Panc1 (cell line): ENCODE measurements at regions not wholly inside any gene's neighbourhood (a gene's known extent, or its start where the extent isn't known, plus 50 kb on each side); places are given as distances from the start of the nearest gene placed in this dataset.

ENCODE experiments used
- ATAC-seq: fragments of 200-7000 bp; cut with Tn5 transposase; 2 replicates; pipeline ENCODE4 v1.9.1; 2020; ENCODE audit warnings: mild to moderate bottlenecking, moderate library complexity
- BruUV-seq: library from RNA; stranded (reverse); fragments of 400-500 nt; replicated peaks from 2 replicates; lab custom pipeline; 2021; lab: Mats Ljungman, UMichigan
- CTCF ChIA-PET: fragments of 300-600 bp; sonication (Branson Sonifier 250); formaldehyde crosslinking; loops from one replicate; lab custom pipeline; 2022; ENCODE audit warnings: antibody characterized with exemption; lab: Charles Lee
- POLR2A ChIA-PET: fragments of 300-600 bp; sonication (Branson Sonifier 250); formaldehyde crosslinking; loops from one replicate; lab custom pipeline; 2022; ENCODE audit warnings: antibody characterized with exemption; lab: Charles Lee
- DNase-seq: peaks from one replicate; pipeline ENCODE4 v3.0.0-alpha.2; 2010; ENCODE audit warnings: low read depth, low spot score
- H3K27ac ChIP-seq: 2 replicates; pipeline ENCODE4 v1.5.1; 2011; ENCODE audit warnings: mild to moderate bottlenecking, low read length, inconsistent platforms
- H3K27me3 ChIP-seq: fragments of 200-500 bp; sonication (Bioruptor generic); 2 replicates; pipeline ENCODE4 v1.6.0; 2014; ENCODE audit warnings: low read length, inconsistent platforms; ENCODE audit not compliant: control insufficient read depth, insufficient read depth
- H3K36me3 ChIP-seq: fragments of 200-500 bp; sonication (Bioruptor generic); 2 replicates; pipeline ENCODE4 v1.5.1; 2014; ENCODE audit warnings: inconsistent platforms, mild to moderate bottlenecking, low read length, moderate library complexity; ENCODE audit not compliant: control insufficient read depth, insufficient read depth
- H3K4me1 ChIP-seq: 2 replicates; pipeline ENCODE4 v1.5.1; 2011; ENCODE audit warnings: inconsistent platforms, mild to moderate bottlenecking, low read length, moderate library complexity; ENCODE audit not compliant: control insufficient read depth, insufficient read depth
- H3K4me3 ChIP-seq, 2 experiments: 2 replicates each; pipeline ENCODE4 v1.5.1; 2011 to 2012; ENCODE audit warnings: low read depth in 2 of 2, low read length in 2 of 2, mild to moderate bottlenecking in 2 of 2, inconsistent platforms in 1 of 2, moderate library complexity in 1 of 2
- H3K9me3 ChIP-seq: fragments of 200-500 bp; sonication (Bioruptor generic); 2 replicates; pipeline ENCODE4 v1.5.1; 2014; ENCODE audit warnings: low read depth, mild to moderate bottlenecking, inconsistent platforms, low read length, moderate library complexity; ENCODE audit not compliant: control insufficient read depth, insufficient read depth
- CTCF ChIP-seq: fragments of 450-650 bp; IDR thresholded peaks from 2 replicates; pipeline ENCODE4 v1.5.1; 2017; ENCODE audit warnings: mild to moderate bottlenecking
- POLR2AphosphoS5 ChIP-seq: IDR thresholded peaks from 2 replicates; pipeline ENCODE4 v1.6.1; 2012; ENCODE audit warnings: mild to moderate bottlenecking, low read depth, low read length, moderate library complexity
- SIN3A ChIP-seq: IDR thresholded peaks from 2 replicates; pipeline ENCODE4 v1.6.1; 2012; ENCODE audit warnings: low read depth, mild to moderate bottlenecking, low read length, moderate library complexity, borderline replicate concordance; ENCODE audit not compliant: insufficient read depth
- TCF7L2 ChIP-seq: IDR thresholded peaks from 2 replicates; pipeline ENCODE4 v1.6.1; 2011; ENCODE audit warnings: mild to moderate bottlenecking, low read depth, low read length, inconsistent platforms
- in situ Hi-C: cut with HindIII; loops from 2 replicates; pipeline ENCODE4 v1.10.0; 2016; ENCODE audit warnings: low sequenced_read_pairs, low pct_unique_long_range_greater_than_20kb
- intact Hi-C: fragments of 100-400 bp; cut with micrococcal nuclease; formaldehyde crosslinking; loops from one replicate; pipeline ENCODE4 v1.10.0; 2022; ENCODE audit not compliant: unreplicated experiment
- TF ChIP-seq, protein P1 (sequence below), 2 experiments: IDR thresholded peaks; 2 replicates each; pipeline ENCODE4 v1.6.1; 2011 to 2012; ENCODE audit warnings: low read depth in 2 of 2, control low read depth in 1 of 2, low read length in 1 of 2, mild to moderate bottlenecking in 1 of 2, moderate library complexity in 1 of 2; ENCODE audit not compliant: insufficient read depth in 1 of 2

DNA sequence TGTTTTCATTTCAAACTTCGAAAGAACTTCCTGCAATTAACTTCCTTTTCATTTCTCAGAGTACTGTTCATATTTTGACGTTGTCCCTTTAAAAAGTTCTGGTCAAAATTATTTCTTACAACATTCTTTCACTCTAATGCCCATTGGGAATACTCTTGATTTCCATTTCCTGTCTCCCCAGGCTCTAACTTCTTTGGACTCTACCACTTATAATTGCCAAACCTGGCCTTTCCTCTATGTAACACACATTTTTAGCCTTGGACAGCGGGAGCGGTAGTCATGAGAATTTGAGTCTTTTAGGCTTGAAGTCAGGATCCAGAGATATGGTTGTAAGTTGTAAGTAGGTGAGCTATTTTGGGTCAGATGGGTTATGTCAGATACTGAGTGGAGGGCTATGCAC, 163.5 kb upstream of the SPRY2 start:
- POLR2A ChIA-PET = no interaction called here
- in situ Hi-C loops (no loop called here), intact Hi-C loops (no loop called here)
- Histone ChIP-seq H3K27me3 (no peaks in the 10 kb centered on the region), H3K27ac (no peak overlapping the region), H3K36me3 (no peaks in the 10 kb centered on the region), H3K9me3 (no peaks in the 10 kb centered on the region; the same call in 1 of the 2 replicates), H3K4me1 (no peaks in the 10 kb centered on the region), H3K4me3 (no peak overlapping the region)
- ATAC-seq = no peak
- TF ChIP-seq, protein P1, sequence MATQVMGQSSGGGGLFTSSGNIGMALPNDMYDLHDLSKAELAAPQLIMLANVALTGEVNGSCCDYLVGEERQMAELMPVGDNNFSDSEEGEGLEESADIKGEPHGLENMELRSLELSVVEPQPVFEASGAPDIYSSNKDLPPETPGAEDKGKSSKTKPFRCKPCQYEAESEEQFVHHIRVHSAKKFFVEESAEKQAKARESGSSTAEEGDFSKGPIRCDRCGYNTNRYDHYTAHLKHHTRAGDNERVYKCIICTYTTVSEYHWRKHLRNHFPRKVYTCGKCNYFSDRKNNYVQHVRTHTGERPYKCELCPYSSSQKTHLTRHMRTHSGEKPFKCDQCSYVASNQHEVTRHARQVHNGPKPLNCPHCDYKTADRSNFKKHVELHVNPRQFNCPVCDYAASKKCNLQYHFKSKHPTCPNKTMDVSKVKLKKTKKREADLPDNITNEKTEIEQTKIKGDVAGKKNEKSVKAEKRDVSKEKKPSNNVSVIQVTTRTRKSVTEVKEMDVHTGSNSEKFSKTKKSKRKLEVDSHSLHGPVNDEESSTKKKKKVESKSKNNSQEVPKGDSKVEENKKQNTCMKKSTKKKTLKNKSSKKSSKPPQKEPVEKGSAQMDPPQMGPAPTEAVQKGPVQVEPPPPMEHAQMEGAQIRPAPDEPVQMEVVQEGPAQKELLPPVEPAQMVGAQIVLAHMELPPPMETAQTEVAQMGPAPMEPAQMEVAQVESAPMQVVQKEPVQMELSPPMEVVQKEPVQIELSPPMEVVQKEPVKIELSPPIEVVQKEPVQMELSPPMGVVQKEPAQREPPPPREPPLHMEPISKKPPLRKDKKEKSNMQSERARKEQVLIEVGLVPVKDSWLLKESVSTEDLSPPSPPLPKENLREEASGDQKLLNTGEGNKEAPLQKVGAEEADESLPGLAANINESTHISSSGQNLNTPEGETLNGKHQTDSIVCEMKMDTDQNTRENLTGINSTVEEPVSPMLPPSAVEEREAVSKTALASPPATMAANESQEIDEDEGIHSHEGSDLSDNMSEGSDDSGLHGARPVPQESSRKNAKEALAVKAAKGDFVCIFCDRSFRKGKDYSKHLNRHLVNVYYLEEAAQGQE (IDR thresholded peaks at IDR 0.05; ENCODE audit: insufficient read depth in 1 of 2, low read depth in 2 of 2, low read length in 1 of 2) = no peak
- TF ChIP-seq CTCF = no peak
- TF ChIP-seq TCF7L2 = no peak
- no peak for TF ChIP-seq SIN3A
- TF ChIP-seq POLR2AphosphoS5 = no peak
- CTCF ChIA-PET = no interaction called here
- no TSS peak for BruUV-seq
- no peak for DNase-seq

GRCh38 chr13:80502359-80502758, 161.4 kb upstream of the SPRY2 start:
- TF ChIP-seq CTCF (no peak), TCF7L2 (no peak), SIN3A (no peak), POLR2AphosphoS5 (no peak)
- TF ChIP-seq, protein P1 (IDR thresholded peaks at IDR 0.05; ENCODE audit: insufficient read depth in 1 of 2, low read depth in 2 of 2, low read length in 1 of 2) = no peak
- no peak overlapping the region for H3K27ac ChIP-seq
- ATAC-seq (no peak), DNase-seq (no peak)
- CTCF ChIA-PET = no interaction called here
- no peaks in the 10 kb centered on the region for H3K27me3 ChIP-seq
- intact Hi-C loops (no loop called here), in situ Hi-C loops (no loop called here)
- H3K4me1 ChIP-seq = no peaks in the 10 kb centered on the region
- POLR2A ChIA-PET = no interaction called here
- BruUV-seq = no TSS peak
- no peak overlapping the region for H3K4me3 ChIP-seq
- H3K36me3 ChIP-seq = no peaks in the 10 kb centered on the region
- no peaks in the 10 kb centered on the region; the same call in 1 of the 2 replicates for H3K9me3 ChIP-seq
